H1 (cell line): ENCODE measurements at regions not wholly inside any gene's neighbourhood (a gene's known extent, or its start where the extent isn't known, plus 50 kb on each side); places are given as distances from the start of the nearest gene placed in this dataset.

Experiments used
- CTCF ChIA-PET: fragments of 300-600 bp; sonication (Branson Sonifier 250); formaldehyde crosslinking; loops from one replicate; lab custom pipeline; 2021; ENCODE audit not compliant: partially characterized antibody; lab: Charles Lee
- POLR2A ChIA-PET: fragments of 300-600 bp; sonication (Branson Sonifier 250); formaldehyde crosslinking; loops from one replicate; lab custom pipeline; 2021; ENCODE audit warnings: inconsistent platforms; ENCODE audit not compliant: partially characterized antibody; lab: Charles Lee
- DNase-seq, 2 experiments: peaks; one replicate each; pipeline versions ENCODE4 v3.0.0 to v3.0.0-alpha.2; 2010 to 2022; ENCODE audit warnings: low spot score in 2 of 2, low read depth in 1 of 2, mixed read lengths in 1 of 2
- FAIRE-seq: peaks from 2 replicates; lab custom pipeline; 2011; peaks lifted over from hg19 to GRCh38; lab: Jason Lieb, UNC
- H2AFZ ChIP-seq: 2 replicates; pipeline ENCODE4 v1.8.1; 2012; ENCODE audit warnings: low read length, inconsistent platforms
- H2AK5ac ChIP-seq: 2 replicates; pipeline ENCODE4 v1.6.1; 2013; ENCODE audit warnings: low read depth, low read length
- H2BK120ac ChIP-seq: replicated peaks from 2 replicates; pipeline ENCODE3; 2013; ENCODE audit warnings: low read depth, low read length, inconsistent platforms
- H2BK12ac ChIP-seq: 2 replicates; pipeline ENCODE4 v1.6.1; 2013; ENCODE audit warnings: low read depth, low read length
- H2BK15ac ChIP-seq: 2 replicates; pipeline ENCODE4 v1.6.1; 2013; ENCODE audit warnings: low read length
- H2BK20ac ChIP-seq: 2 replicates; pipeline ENCODE4 v1.6.1; 2013; ENCODE audit warnings: low read length
- H2BK5ac ChIP-seq: 2 replicates; pipeline ENCODE4 v1.6.1; 2013; ENCODE audit warnings: low read depth, low read length
- H3K14ac ChIP-seq: 2 replicates; pipeline ENCODE4 v1.6.1; 2013; ENCODE audit warnings: inconsistent platforms; ENCODE audit not compliant: insufficient read length
- H3K18ac ChIP-seq: 2 replicates; pipeline ENCODE4 v1.6.1; 2013; ENCODE audit warnings: low read length; ENCODE audit errors: extremely low read depth
- H3K23ac ChIP-seq: 2 replicates; pipeline ENCODE4 v1.6.1; 2013; ENCODE audit warnings: inconsistent platforms; ENCODE audit not compliant: insufficient read length
- H3K23me2 ChIP-seq: 2 replicates; pipeline ENCODE4 v1.6.1; 2013; ENCODE audit warnings: low read depth, low read length
- H3K27ac ChIP-seq: 2 replicates; pipeline ENCODE4 v1.6.1; 2011; ENCODE audit warnings: low read depth, low read length, inconsistent platforms
- H3K27me3 ChIP-seq, 4 experiments: replicated peaks in 1 of 4; 1 replicate in 1 of 4; 2 replicates in 3 of 4; pipeline versions ENCODE4 v1.6.1 to v1.8.1; 2011 to 2013; ENCODE audit warnings: low read length in 3 of 4, mild to moderate bottlenecking in 3 of 4, inconsistent platforms in 2 of 4, mixed read lengths in 2 of 4, moderate library complexity in 1 of 4; ENCODE audit not compliant: control insufficient read depth in 3 of 4, insufficient read depth in 3 of 4; ENCODE audit errors: extremely low read depth in 1 of 4
- H3K36me3 ChIP-seq, 4 experiments: 2 replicates each; pipeline versions ENCODE4 v1.6.1 to v1.8.1; 2011 to 2013; ENCODE audit warnings: mild to moderate bottlenecking in 4 of 4, low read length in 3 of 4, moderate library complexity in 2 of 4, control low read depth in 1 of 4, inconsistent platforms in 1 of 4; ENCODE audit not compliant: insufficient read depth in 4 of 4, control insufficient read depth in 2 of 4
- H3K4ac ChIP-seq: replicated peaks from 2 replicates; pipeline ENCODE3; 2013; ENCODE audit warnings: low read length, low read depth, mixed read lengths, inconsistent platforms; ENCODE audit not compliant: insufficient read length
- H3K4me1 ChIP-seq, 4 experiments: replicated peaks in 1 of 4; 1 replicate in 1 of 4; 2 replicates in 3 of 4; pipeline versions ENCODE4 v1.6.1 to v1.8.1; 2011 to 2013; ENCODE audit warnings: low read length in 3 of 4, inconsistent platforms in 2 of 4, mixed read lengths in 1 of 4; ENCODE audit not compliant: insufficient read depth in 4 of 4, control insufficient read depth in 3 of 4
- H3K4me2 ChIP-seq, 2 experiments: 2 replicates each; pipeline versions ENCODE4 v1.6.1 to v1.8.1; 2011 to 2013; ENCODE audit warnings: low read depth in 2 of 2, low read length in 2 of 2, control low read depth in 1 of 2, inconsistent platforms in 1 of 2, mild to moderate bottlenecking in 1 of 2; ENCODE audit not compliant: insufficient read depth in 1 of 2
- H3K4me3 ChIP-seq, 4 experiments: fragments of 200-600, 300-600 bp in 1 of 4; sonication (generic), shearing (Covaris generic), sonication (Bioruptor Twin) in 1 of 4; 2 replicates each; pipeline versions ENCODE4 v1.5.1 to v1.8.1; 2011 to 2016; ENCODE audit warnings: low read length in 4 of 4, low read depth in 3 of 4, control low read depth in 2 of 4, inconsistent platforms in 2 of 4, mild to moderate bottlenecking in 2 of 4, mixed read lengths in 1 of 4, moderate library complexity in 1 of 4; ENCODE audit not compliant: insufficient read depth in 2 of 4; ENCODE audit errors: extremely low read depth in 1 of 4
- H3K56ac ChIP-seq: replicated peaks from 2 replicates; pipeline ENCODE3; 2013; ENCODE audit warnings: low read depth, mild to moderate bottlenecking, mixed read lengths, low read length, inconsistent platforms; ENCODE audit not compliant: insufficient read length
- H3K79me1 ChIP-seq: 2 replicates; pipeline ENCODE4 v1.6.1; 2013; ENCODE audit warnings: low read depth, low read length, control low read depth
- H3K79me2 ChIP-seq, 2 experiments: 2 replicates each; pipeline versions ENCODE4 v1.6.1 to v1.8.1; 2012 to 2013; ENCODE audit warnings: low read length in 2 of 2, mild to moderate bottlenecking in 2 of 2, inconsistent platforms in 1 of 2; ENCODE audit not compliant: insufficient read depth in 2 of 2, control insufficient read depth in 1 of 2
- H3K9ac ChIP-seq, 4 experiments: replicated peaks in 1 of 4; 1 replicate in 1 of 4; 2 replicates in 3 of 4; pipeline versions ENCODE4 v1.6.1 to v1.8.1; 2011 to 2013; ENCODE audit warnings: low read depth in 3 of 4, low read length in 3 of 4, control low read depth in 2 of 4, mild to moderate bottlenecking in 2 of 4, moderate library complexity in 2 of 4, inconsistent platforms in 1 of 4; ENCODE audit errors: extremely low read depth in 1 of 4
- H3K9me3 ChIP-seq, 2 experiments: 2 replicates each; pipeline versions ENCODE4 v1.6.1 to v1.8.1; 2012 to 2013; ENCODE audit warnings: mild to moderate bottlenecking in 2 of 2, moderate library complexity in 2 of 2, control low read depth in 1 of 2, inconsistent platforms in 1 of 2, low read depth in 1 of 2, low read length in 1 of 2, mixed read lengths in 1 of 2; ENCODE audit not compliant: insufficient read depth in 2 of 2
- H4K20me1 ChIP-seq, 2 experiments: replicated peaks in 1 of 2; 2 replicates each; pipeline versions ENCODE3 to v1.8.1; 2011 to 2013; ENCODE audit warnings: inconsistent platforms in 2 of 2, low read length in 2 of 2, mild to moderate bottlenecking in 1 of 2; ENCODE audit not compliant: insufficient read depth in 2 of 2, control insufficient read depth in 1 of 2
- H4K5ac ChIP-seq: 2 replicates; pipeline ENCODE4 v1.6.1; 2013; ENCODE audit warnings: low read length, low read depth, mixed read lengths, inconsistent platforms; ENCODE audit not compliant: insufficient read length
- H4K8ac ChIP-seq: 2 replicates; pipeline ENCODE4 v1.8.0; 2013; ENCODE audit warnings: mild to moderate bottlenecking, moderate library complexity, low read length, inconsistent platforms; ENCODE audit not compliant: insufficient read depth; ENCODE audit errors: extremely low read depth
- H4K91ac ChIP-seq: replicated peaks from 2 replicates; pipeline ENCODE3; 2013; ENCODE audit warnings: low read length, mixed read lengths, inconsistent platforms; ENCODE audit not compliant: insufficient read length
- ASH2L ChIP-seq: fragments of 200-600, 300-600 bp; sonication (generic); IDR thresholded peaks from one replicate; pipeline ENCODE4 v1.7.1; 2017; ENCODE audit warnings: low read length
- BCL11A ChIP-seq, 2 experiments: IDR thresholded peaks; one replicate each; pipeline ENCODE4 v1.6.1; 2011; ENCODE audit warnings: low read depth in 2 of 2, low read length in 2 of 2, mild to moderate bottlenecking in 2 of 2
- CTBP2 ChIP-seq: IDR thresholded peaks from 2 replicates; pipeline ENCODE4 v1.7.0; 2011; ENCODE audit warnings: borderline replicate concordance, mild to moderate bottlenecking, moderate library complexity, mixed read lengths, low read length; ENCODE audit not compliant: insufficient read depth, insufficient read length
- FOSL1 ChIP-seq: IDR thresholded peaks from 2 replicates; pipeline ENCODE4 v1.6.1; 2011; ENCODE audit warnings: mild to moderate bottlenecking, low read depth, low read length, moderate library complexity; ENCODE audit not compliant: insufficient read depth
- HDAC2 ChIP-seq, 2 experiments: fragments of 300-600 bp in 1 of 2; sonication (generic) in 1 of 2; IDR thresholded peaks; 2 replicates each; pipeline ENCODE4 v1.6.1; 2011 to 2012; ENCODE audit warnings: low read depth in 2 of 2, low read length in 2 of 2, mild to moderate bottlenecking in 2 of 2, moderate library complexity in 2 of 2, borderline replicate concordance in 1 of 2, inconsistent platforms in 1 of 2
- JUN ChIP-seq: IDR thresholded peaks from 2 replicates; pipeline ENCODE4 v1.6.1; 2011; ENCODE audit warnings: low read depth, mild to moderate bottlenecking, improper control_type of control experiment, low read length
- NRF1 ChIP-seq: IDR thresholded peaks from 2 replicates; pipeline ENCODE4 v1.6.1; 2011; ENCODE audit warnings: mild to moderate bottlenecking, low read depth, low read length, improper control_type of control experiment
- PHF8 ChIP-seq: fragments of 200-600 bp; sonication (generic); conservative IDR thresholded peaks from 2 replicates; pipeline ENCODE4 v1.7.1; 2012; ENCODE audit warnings: low read depth, mild to moderate bottlenecking, inconsistent platforms, low read length, moderate library complexity
- RAD21 ChIP-seq, 2 experiments: IDR thresholded peaks in 1 of 2; conservative IDR thresholded peaks in 1 of 2; 2 replicates each; pipeline ENCODE4 v1.6.1; 2011; ENCODE audit warnings: low read depth in 2 of 2, low read length in 2 of 2, improper control_type of control experiment in 1 of 2, inconsistent platforms in 1 of 2, mild to moderate bottlenecking in 1 of 2, moderate library complexity in 1 of 2
- TCF12 ChIP-seq: IDR thresholded peaks from 2 replicates; pipeline ENCODE4 v1.6.1; 2011; ENCODE audit warnings: low read depth, mild to moderate bottlenecking, low read length
- WGBS, 2 experiments: shearing (Covaris generic) in 1 of 2; methylation state at CpG; one replicate each; pipeline versions ENCODE4 v1.1.6 to v1.1.7; 2013 to 2015; ENCODE audit warnings: low lambda C conversion rate in 2 of 2, mixed read lengths in 2 of 2, inconsistent platforms in 1 of 2, low coverage in 1 of 2, missing lambda C conversion rate in 1 of 2; ENCODE audit not compliant: insufficient replicate concordance in 2 of 2, insufficient coverage in 1 of 2, insufficient read length in 1 of 2; ENCODE audit errors: extremely low coverage in 1 of 2, missing lambda C conversion rate in 1 of 2; 5-methylcytosine and 5-hydroxymethylcytosine counted together
- TF ChIP-seq, protein P1 (sequence below), 3 experiments: IDR thresholded peaks; 1 replicate in 2 of 3; 2 replicates in 1 of 3; pipeline versions ENCODE4 v1.5.1 to v1.6.1; 2011; ENCODE audit warnings: low read length in 3 of 3, mild to moderate bottlenecking in 3 of 3, inconsistent platforms in 2 of 3, low read depth in 1 of 3, moderate library complexity in 1 of 3; ENCODE audit not compliant: insufficient read depth in 1 of 3; ENCODE audit errors: control extremely low read depth in 1 of 3

DNA sequence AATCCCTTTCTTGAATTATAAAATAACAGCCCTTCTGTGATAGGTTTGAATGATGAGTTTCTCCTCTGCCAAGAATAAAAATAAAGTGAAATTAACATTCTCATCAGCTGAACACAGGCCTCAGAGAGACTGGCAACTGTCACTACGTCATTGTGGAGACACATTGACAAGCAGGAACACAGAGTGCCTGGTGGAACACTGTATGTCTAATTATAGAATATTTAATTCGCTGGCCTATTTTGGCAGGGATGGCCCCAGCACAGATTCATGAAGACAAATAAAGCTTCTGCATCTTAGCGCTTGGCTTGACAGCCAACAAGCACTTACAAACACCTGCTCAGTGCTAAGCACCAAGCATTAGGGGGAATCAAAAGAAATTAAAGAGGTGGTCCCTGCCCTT is 52.0 kb upstream of the SMYD2 start:
- Histone ChIP-seq H2AFZ (no peak overlapping the region), H3K79me2 (no peaks in the 10 kb centered on the region), H3K18ac (no peak overlapping the region), H3K56ac (no peak overlapping the region), H3K27ac (no peak overlapping the region), H2BK12ac (no peak overlapping the region), H2AK5ac (no peak overlapping the region), H3K23ac (no peak overlapping the region), H4K91ac (no peak overlapping the region), H3K4me3 (no peak overlapping the region), H3K79me1 (no peaks in the 10 kb centered on the region), H2BK15ac (no peak overlapping the region), H3K9me3 (no peaks in the 10 kb centered on the region), H4K5ac (no peak overlapping the region), H2BK20ac (no peak overlapping the region), H3K4me2 (no peak overlapping the region), H2BK120ac (no peak overlapping the region), H3K4ac (no peak overlapping the region), H2BK5ac (no peak overlapping the region), H3K14ac (no peak overlapping the region), H3K4me1 (peaks cover 2 to 14% (median 5%) of the 10 kb centered on the region in 4 experiments; a peak in 3 of 7 replicates), H3K27me3 (peaks cover 0 to 18% (median 13%) of the 10 kb centered on the region in 4 experiments; a peak in 4 of 7 replicates), H3K36me3 (no peaks in the 10 kb centered on the region), H3K23me2 (peaks cover 4% of the 10 kb centered on the region; the same call in 1 of the 2 replicates), H3K9ac (no peak overlapping the region), H4K20me1 (no peaks in the 10 kb centered on the region), H4K8ac (no peak overlapping the region)
- no peak for FAIRE-seq
- DNase-seq, result no peak
- ChIA-PET POLR2A (no interaction called here), CTCF (interaction anchor here (0.8 to 8.5 kb wide), 5 partner anchors 9 to 100 kb away, joined by 3 to 105 read pairs (median 3); no protein-coding TSS in a partner anchor)
- WGBS, 2 experiments, result 90% methylated on average over 3 of the region's 3 CpGs; no CpG with 5 or more reads in 1 of the 2 experiments
- TF ChIP-seq TCF12, result no peak
- TF ChIP-seq CTBP2, result no peak
- no peak for TF ChIP-seq HDAC2 (IDR thresholded peaks at IDR 0.05; ENCODE audit: borderline replicate concordance in 1 of 2, low read depth in 2 of 2, low read length in 2 of 2)
- no peak for TF ChIP-seq JUN
- TF ChIP-seq NRF1, result no peak
- TF ChIP-seq, protein P1, sequence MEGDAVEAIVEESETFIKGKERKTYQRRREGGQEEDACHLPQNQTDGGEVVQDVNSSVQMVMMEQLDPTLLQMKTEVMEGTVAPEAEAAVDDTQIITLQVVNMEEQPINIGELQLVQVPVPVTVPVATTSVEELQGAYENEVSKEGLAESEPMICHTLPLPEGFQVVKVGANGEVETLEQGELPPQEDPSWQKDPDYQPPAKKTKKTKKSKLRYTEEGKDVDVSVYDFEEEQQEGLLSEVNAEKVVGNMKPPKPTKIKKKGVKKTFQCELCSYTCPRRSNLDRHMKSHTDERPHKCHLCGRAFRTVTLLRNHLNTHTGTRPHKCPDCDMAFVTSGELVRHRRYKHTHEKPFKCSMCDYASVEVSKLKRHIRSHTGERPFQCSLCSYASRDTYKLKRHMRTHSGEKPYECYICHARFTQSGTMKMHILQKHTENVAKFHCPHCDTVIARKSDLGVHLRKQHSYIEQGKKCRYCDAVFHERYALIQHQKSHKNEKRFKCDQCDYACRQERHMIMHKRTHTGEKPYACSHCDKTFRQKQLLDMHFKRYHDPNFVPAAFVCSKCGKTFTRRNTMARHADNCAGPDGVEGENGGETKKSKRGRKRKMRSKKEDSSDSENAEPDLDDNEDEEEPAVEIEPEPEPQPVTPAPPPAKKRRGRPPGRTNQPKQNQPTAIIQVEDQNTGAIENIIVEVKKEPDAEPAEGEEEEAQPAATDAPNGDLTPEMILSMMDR (IDR thresholded peaks at IDR 0.05; ENCODE audit: control extremely low read depth in 1 of 3, insufficient read depth in 1 of 3, low read depth in 1 of 3, low read length in 3 of 3), result no peak
- no peak for TF ChIP-seq RAD21 (IDR thresholded peaks at IDR 0.05 in 1 of 2, conservative IDR thresholded peaks at IDR 0.05 in 1 of 2; ENCODE audit: low read depth in 2 of 2, low read length in 2 of 2)
- no peak for TF ChIP-seq ASH2L
- TF ChIP-seq PHF8, result no peak
- no peak for TF ChIP-seq BCL11A (IDR thresholded peaks at IDR 0.05; ENCODE audit: low read depth in 2 of 2, low read length in 2 of 2)
- TF ChIP-seq FOSL1, result no peak
